ENCODE measurements at regions not wholly inside any gene's neighbourhood (a gene's known extent, or its start where the extent isn't known, plus 50 kb on each side); places are given as distances from the start of the nearest gene placed in this dataset.

DNA sequence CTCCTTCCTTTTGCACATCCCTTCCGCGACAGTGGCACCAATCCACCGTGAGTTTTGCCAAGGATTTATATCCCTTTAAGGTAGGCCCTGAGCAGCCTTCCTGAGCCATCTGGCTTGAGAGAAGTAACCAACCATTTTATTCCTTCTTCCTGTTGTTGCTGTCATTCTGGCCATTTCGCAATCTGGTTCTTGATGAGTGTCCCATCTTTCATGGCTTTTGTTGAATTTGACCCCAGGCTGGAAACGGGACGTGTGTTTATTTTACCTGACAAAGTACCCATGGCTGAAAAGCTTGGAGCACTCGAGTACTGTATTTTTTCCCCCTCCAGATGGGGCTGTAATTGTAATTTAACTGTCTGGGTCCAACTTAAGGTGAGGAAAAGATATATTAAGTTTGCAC is 173.4 kb downstream of the WNT5A start (continued):
- TF ChIP-seq, protein P1, sequence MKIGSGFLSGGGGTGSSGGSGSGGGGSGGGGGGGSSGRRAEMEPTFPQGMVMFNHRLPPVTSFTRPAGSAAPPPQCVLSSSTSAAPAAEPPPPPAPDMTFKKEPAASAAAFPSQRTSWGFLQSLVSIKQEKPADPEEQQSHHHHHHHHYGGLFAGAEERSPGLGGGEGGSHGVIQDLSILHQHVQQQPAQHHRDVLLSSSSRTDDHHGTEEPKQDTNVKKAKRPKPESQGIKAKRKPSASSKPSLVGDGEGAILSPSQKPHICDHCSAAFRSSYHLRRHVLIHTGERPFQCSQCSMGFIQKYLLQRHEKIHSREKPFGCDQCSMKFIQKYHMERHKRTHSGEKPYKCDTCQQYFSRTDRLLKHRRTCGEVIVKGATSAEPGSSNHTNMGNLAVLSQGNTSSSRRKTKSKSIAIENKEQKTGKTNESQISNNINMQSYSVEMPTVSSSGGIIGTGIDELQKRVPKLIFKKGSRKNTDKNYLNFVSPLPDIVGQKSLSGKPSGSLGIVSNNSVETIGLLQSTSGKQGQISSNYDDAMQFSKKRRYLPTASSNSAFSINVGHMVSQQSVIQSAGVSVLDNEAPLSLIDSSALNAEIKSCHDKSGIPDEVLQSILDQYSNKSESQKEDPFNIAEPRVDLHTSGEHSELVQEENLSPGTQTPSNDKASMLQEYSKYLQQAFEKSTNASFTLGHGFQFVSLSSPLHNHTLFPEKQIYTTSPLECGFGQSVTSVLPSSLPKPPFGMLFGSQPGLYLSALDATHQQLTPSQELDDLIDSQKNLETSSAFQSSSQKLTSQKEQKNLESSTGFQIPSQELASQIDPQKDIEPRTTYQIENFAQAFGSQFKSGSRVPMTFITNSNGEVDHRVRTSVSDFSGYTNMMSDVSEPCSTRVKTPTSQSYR (CRISPR knock-in tag; IDR thresholded peaks at IDR 0.05), result no peak
- TF ChIP-seq NR3C1 (CRISPR knock-in tag; conservative IDR thresholded peaks at IDR 0.05; ENCODE audit: low read depth) (no peak), CREB1 (CRISPR knock-in tag; IDR thresholded peaks at IDR 0.05) (no peak)

DNA sequence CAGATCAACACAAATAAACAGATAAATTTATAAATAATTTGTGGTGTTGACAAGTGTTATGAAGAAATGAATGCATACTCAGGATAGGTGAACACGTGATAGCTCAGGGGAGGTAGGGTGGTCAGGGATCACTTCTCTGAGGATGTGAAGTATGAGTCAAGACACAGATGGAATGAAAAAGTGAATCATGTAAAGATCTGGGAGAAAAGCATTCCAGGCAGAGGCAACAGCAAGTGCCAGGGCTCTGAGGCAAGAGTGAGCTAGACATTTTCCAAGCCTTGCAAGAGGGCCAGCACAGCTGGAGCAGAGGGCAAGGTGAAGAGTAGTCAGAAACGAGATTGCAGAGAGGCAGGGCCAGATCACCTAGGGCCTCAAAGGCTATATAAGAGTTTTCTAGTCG is 177.8 kb downstream of the WNT5A start:
- Mint-ChIP-seq H3K4me1 (no peaks in the 10 kb centered on the region), H3K9me3 (no peaks in the 10 kb centered on the region), H3K4me3 (no peak overlapping the region), H3K27ac (no peak overlapping the region), H3K36me3 (no peaks in the 10 kb centered on the region), H3K27me3 (ENCODE audit: low read depth) (no peaks in the 10 kb centered on the region)
- no peak for TF ChIP-seq CBFB (CRISPR knock-in tag; IDR thresholded peaks at IDR 0.05; ENCODE audit: low read depth)
- no peak for TF ChIP-seq TEAD1 (CRISPR knock-in tag; IDR thresholded peaks at IDR 0.05)
- TF ChIP-seq GTF2I (CRISPR knock-in tag; conservative IDR thresholded peaks at IDR 0.05), result no peak
- no peak for TF ChIP-seq FOXK1 (CRISPR knock-in tag; IDR thresholded peaks at IDR 0.05)
- TF ChIP-seq, protein P2, sequence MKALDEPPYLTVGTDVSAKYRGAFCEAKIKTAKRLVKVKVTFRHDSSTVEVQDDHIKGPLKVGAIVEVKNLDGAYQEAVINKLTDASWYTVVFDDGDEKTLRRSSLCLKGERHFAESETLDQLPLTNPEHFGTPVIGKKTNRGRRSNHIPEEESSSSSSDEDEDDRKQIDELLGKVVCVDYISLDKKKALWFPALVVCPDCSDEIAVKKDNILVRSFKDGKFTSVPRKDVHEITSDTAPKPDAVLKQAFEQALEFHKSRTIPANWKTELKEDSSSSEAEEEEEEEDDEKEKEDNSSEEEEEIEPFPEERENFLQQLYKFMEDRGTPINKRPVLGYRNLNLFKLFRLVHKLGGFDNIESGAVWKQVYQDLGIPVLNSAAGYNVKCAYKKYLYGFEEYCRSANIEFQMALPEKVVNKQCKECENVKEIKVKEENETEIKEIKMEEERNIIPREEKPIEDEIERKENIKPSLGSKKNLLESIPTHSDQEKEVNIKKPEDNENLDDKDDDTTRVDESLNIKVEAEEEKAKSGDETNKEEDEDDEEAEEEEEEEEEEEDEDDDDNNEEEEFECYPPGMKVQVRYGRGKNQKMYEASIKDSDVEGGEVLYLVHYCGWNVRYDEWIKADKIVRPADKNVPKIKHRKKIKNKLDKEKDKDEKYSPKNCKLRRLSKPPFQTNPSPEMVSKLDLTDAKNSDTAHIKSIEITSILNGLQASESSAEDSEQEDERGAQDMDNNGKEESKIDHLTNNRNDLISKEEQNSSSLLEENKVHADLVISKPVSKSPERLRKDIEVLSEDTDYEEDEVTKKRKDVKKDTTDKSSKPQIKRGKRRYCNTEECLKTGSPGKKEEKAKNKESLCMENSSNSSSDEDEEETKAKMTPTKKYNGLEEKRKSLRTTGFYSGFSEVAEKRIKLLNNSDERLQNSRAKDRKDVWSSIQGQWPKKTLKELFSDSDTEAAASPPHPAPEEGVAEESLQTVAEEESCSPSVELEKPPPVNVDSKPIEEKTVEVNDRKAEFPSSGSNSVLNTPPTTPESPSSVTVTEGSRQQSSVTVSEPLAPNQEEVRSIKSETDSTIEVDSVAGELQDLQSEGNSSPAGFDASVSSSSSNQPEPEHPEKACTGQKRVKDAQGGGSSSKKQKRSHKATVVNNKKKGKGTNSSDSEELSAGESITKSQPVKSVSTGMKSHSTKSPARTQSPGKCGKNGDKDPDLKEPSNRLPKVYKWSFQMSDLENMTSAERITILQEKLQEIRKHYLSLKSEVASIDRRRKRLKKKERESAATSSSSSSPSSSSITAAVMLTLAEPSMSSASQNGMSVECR (CRISPR knock-in tag; IDR thresholded peaks at IDR 0.05; ENCODE audit: borderline replicate concordance), result no peak
- no peak for TF ChIP-seq FOXP1 (CRISPR knock-in tag; IDR thresholded peaks at IDR 0.05; ENCODE audit: borderline replicate concordance)
- TF ChIP-seq SP1 (CRISPR knock-in tag; conservative IDR thresholded peaks at IDR 0.05), result no peak
- ChIA-PET POLR2A (no interaction called here), CTCF (no interaction called here)
- no peak for DNase-seq (ENCODE audit: low spot score)
- no peak for ATAC-seq

DNA sequence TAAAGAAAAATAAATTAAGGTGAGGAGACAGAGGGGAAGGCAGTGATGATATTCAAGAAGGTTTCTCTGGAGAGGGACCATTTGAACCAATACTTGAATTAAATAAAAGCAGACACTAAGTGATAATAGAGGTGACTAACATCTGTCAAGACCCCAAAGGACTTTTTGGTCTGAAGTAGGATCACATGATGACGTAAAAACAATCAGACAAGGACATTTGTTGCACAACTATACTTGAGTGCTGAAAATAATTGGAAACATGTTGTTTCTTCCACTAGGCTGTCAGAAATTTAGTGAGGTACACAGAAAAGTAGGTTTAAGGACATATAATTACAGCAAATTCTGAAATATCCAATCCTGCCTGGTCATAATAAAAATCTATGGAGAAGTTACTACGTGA is 179.5 kb downstream of the WNT5A start:
- Mint-ChIP-seq H3K4me3 (no peak overlapping the region), H3K27me3 (ENCODE audit: low read depth) (no peaks in the 10 kb centered on the region), H3K36me3 (no peaks in the 10 kb centered on the region), H3K27ac (no peak overlapping the region), H3K9me3 (no peaks in the 10 kb centered on the region), H3K4me1 (no peaks in the 10 kb centered on the region)
- ChIA-PET POLR2A (no interaction called here), CTCF (no interaction called here)
- DNase-seq (ENCODE audit: low spot score) (no peak), ATAC-seq (no peak)
- TF ChIP-seq, protein P3, sequence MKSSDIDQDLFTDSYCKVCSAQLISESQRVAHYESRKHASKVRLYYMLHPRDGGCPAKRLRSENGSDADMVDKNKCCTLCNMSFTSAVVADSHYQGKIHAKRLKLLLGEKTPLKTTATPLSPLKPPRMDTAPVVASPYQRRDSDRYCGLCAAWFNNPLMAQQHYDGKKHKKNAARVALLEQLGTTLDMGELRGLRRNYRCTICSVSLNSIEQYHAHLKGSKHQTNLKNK (CRISPR knock-in tag; IDR thresholded peaks at IDR 0.05), result no peak
- no peak for TF ChIP-seq FOXP1 (CRISPR knock-in tag; IDR thresholded peaks at IDR 0.05; ENCODE audit: borderline replicate concordance)
- TF ChIP-seq, protein P4, sequence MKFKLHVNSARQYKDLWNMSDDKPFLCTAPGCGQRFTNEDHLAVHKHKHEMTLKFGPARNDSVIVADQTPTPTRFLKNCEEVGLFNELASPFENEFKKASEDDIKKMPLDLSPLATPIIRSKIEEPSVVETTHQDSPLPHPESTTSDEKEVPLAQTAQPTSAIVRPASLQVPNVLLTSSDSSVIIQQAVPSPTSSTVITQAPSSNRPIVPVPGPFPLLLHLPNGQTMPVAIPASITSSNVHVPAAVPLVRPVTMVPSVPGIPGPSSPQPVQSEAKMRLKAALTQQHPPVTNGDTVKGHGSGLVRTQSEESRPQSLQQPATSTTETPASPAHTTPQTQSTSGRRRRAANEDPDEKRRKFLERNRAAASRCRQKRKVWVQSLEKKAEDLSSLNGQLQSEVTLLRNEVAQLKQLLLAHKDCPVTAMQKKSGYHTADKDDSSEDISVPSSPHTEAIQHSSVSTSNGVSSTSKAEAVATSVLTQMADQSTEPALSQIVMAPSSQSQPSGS (CRISPR knock-in tag; IDR thresholded peaks at IDR 0.05; ENCODE audit: borderline replicate concordance, low read depth), result no peak
- TF ChIP-seq ZNF416 (CRISPR knock-in tag; IDR thresholded peaks at IDR 0.05), result no peak
- no peak for TF ChIP-seq FOXJ3 (CRISPR knock-in tag; IDR thresholded peaks at IDR 0.05; ENCODE audit: borderline replicate concordance)
- no peak for TF ChIP-seq ATF1 (CRISPR knock-in tag; IDR thresholded peaks at IDR 0.05)
- no peak for TF ChIP-seq ZNF396 (CRISPR knock-in tag; IDR thresholded peaks at IDR 0.05; ENCODE audit: borderline replicate concordance)
- no peak for TF ChIP-seq CREB1 (CRISPR knock-in tag; IDR thresholded peaks at IDR 0.05)
- TF ChIP-seq, protein P5, sequence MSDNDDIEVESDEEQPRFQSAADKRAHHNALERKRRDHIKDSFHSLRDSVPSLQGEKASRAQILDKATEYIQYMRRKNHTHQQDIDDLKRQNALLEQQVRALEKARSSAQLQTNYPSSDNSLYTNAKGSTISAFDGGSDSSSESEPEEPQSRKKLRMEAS (CRISPR knock-in tag; IDR thresholded peaks at IDR 0.05), result no peak
- TF ChIP-seq, protein P6, sequence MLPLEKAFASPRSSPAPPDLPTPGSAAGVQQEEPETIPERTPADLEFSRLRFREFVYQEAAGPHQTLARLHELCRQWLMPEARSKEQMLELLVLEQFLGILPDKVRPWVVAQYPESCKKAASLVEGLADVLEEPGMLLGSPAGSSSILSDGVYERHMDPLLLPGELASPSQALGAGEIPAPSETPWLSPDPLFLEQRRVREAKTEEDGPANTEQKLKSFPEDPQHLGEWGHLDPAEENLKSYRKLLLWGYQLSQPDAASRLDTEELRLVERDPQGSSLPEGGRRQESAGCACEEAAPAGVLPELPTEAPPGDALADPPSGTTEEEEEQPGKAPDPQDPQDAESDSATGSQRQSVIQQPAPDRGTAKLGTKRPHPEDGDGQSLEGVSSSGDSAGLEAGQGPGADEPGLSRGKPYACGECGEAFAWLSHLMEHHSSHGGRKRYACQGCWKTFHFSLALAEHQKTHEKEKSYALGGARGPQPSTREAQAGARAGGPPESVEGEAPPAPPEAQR (CRISPR knock-in tag; IDR thresholded peaks at IDR 0.05), result no peak
- TF ChIP-seq, protein P7, sequence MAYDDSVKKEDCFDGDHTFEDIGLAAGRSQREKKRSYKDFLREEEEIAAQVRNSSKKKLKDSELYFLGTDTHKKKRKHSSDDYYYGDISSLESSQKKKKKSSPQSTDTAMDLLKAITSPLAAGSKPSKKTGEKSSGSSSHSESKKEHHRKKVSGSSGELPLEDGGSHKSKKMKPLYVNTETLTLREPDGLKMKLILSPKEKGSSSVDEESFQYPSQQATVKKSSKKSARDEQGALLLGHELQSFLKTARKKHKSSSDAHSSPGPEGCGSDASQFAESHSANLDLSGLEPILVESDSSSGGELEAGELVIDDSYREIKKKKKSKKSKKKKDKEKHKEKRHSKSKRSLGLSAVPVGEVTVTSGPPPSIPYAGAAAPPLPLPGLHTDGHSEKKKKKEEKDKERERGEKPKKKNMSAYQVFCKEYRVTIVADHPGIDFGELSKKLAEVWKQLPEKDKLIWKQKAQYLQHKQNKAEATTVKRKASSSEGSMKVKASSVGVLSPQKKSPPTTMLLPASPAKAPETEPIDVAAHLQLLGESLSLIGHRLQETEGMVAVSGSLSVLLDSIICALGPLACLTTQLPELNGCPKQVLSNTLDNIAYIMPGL (CRISPR knock-in tag; IDR thresholded peaks at IDR 0.05), result no peak
- TF ChIP-seq MXD4 (CRISPR knock-in tag; IDR thresholded peaks at IDR 0.05; ENCODE audit: borderline replicate concordance), result no peak
